Islet precursor cell (in vitro differentiated cells): ENCODE measurements at regions not wholly inside any gene's neighbourhood (a gene's known extent, or its start where the extent isn't known, plus 50 kb on each side); places are given as distances from the start of the nearest gene placed in this dataset.
"Not testable (repeated sequence)": the region's sequence is repeated elsewhere in the genome, so short reads cannot be mapped to it uniquely, and the experiment has no call there.

Experiments used
- DNase-seq: peaks from one replicate; pipeline ENCODE4 v3.0.0-alpha.2; 2018

DNA sequence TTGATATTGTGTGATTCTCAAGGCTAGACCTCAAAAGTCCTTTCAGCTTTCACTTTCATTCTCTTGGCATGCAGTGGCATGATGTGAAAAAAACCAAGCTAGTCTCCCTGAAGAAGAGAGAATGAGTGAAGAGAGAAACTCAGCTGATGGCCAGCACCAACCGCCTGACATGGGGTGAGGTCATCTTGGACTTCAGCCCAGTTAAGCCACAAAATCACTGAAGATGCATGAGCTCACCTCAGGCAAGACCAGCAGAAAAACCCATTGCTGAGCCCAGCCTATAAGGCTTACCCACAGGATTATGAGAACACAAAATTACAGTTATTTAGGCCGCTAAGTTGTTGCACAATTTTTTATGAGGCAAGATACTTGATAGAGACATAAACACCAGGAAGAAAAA lies 496.5 kb downstream of the TOX3 start:
- DNase-seq, result no peak

DNA sequence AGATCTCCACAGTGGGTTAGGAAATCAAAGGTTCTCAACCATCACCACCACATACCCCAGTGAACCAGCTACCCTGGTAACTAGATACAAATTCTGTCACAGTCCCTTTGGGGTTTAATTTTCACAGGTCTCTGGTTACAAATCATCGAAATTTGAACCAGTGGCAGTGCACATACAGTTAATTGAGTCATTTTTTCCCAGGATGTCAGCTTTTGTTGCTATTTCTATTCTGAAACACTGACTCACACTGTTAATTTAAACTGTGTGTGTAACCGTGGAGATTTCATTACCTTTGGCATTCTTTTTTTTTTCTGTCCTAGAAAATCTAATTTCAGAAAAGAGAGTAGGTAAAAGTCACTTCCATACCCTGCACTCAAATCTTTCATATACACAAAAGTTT lies 511.5 kb downstream of the TOX3 start:
- DNase-seq, result no peak

DNA sequence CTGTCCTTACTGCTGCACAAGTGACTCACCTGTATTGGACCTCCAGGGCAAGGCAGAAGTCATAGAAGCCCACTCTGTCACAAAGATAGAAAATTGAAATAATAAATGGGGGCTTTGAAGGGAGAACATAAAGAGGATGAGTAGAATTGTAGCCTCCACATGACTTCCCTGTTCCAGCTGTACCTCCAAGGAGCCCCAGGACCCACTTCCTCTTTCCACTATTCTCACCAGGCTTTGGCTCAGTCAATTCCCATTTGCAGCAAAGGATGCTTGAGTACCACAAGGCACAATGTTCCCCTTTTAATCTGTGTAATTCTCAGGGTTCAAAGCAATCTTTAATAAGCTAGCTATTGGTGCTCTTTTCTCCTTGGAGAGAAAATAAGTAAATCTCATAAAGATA lies 512.1 kb downstream of the TOX3 start:
- no peak for DNase-seq

DNA sequence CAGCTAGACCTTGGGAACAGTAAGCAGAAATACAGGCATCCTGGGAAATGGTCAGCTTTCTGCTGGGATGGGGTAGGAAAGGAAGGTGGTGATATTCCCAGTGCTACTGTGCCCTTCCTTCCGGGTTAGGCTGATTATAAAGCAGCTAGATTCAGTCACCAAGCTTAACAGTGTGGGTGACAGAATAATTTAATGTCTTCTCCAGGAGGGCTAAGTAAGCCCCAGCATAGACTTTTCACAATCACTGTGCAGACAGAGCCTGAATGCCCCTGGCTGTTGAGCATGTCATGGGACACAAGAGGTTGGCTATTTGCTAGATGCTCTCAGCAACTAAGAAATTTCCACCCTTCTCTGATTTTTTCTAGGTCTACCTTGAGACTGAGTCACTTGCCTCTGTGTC lies 513.0 kb downstream of the TOX3 start:
- DNase-seq, result no peak

DNA sequence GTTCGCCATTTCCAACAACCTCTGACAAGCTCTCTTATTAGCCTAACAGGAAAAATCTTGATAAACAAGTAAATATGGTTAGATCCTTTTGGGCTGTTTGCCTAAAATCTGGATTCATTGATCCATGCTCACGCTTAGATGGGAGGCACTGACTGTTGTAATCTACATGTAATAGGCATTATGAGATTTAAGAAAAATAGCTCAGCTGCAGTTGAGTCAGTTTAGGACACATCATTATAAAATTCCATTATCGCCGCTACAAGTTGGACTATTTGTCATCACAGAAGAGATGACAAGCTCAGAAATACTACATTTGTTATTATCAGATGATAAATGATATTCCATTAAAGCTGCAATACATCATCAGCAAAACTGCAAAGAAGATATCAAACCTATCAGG lies 524.0 kb downstream of the TOX3 start:
- DNase-seq, result no peak

DNA sequence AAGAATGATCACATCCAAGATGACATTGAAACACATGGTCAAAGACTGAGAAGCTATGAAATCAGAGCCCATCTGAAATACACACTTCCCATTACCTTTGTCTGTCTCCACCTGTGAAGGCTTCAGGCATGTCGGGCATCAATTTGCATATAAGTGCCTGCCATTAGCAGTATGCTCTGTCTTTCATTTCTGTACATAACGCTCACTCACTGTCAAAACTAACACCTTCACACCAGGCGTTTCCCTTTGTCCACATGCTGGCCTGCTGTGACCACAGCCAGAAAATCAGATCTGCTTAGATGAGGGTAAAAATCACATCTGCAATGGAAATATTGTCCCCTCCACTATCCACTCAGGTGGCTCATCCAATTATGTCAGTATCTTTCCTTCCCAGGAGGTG lies 524.8 kb downstream of the TOX3 start:
- DNase-seq, result no peak

DNA sequence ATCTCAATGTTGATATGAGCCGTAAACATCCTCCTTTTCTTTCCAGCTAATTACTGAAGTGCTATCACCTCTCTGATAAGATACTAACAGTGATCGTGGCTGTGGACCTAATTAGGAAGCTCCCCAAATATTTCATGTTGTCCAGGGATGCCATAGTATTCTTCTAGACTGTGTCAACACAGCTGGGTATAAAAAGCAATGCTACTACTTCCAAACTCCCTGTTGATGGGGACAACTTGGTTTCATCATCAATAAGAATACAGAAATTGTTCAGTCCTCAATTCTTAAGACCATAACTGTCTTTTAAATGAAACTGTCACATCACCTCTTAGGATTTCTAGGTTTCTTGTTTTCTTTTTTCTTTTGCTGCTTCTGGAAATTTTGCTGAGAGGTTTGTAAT lies 530.6 kb downstream of the TOX3 start:
- no peak for DNase-seq

DNA sequence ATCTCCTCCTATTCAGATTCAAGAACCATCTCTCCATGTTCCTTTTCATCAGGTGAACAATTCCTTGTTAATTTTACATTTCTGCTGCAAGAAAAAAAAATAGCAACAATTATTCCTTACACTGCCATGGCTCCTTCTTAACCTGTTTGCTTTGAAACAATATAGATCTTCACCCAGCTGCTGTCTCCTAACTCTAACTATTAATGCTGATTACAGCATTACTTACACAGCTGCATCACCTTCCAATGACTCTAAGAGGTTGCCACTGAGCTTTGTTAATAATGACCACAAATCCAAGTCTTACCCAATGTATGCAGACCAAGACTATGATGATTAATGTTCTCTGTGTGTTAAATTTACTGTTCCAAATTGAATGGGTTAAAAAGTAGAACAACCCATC lies 541.4 kb downstream of the TOX3 start:
- DNase-seq, result no peak

DNA sequence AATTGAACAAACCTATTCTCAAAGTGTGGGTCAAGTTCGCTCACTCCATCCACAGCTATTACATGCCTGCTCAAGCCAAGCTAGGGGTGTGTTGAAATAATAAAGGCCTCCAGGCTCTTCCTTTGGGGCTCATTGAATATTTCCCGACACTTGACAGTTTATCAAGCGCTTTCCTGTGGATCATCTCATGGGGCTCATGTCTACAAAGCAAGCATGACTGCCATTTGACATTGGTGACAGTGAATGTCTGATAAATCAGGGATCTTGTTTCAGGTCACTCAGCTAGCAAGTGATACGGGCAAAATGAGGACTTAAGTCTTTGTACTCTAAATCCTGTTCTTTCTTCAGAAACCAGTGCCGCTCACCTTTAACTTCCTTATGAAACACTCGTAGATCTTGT lies 542.6 kb downstream of the TOX3 start:
- DNase-seq, result no peak

DNA sequence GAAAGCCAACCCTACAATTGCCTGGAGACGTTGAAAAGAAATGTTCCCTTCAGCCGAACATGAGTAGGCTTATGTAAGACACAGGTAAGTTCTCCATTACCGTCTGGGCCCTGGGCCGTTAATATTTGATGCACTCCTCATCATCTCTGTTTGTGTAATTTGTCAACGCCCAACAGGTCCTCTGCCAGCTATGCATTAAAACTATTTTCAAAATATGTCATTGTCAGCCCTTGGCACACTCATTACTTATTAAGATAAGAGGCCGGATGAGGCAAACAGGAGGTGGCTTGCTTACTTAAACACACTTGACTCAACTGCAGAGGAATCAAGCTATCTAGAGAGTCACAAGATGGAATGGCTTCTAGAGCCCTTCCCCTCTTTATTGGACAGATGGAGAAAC lies 544.9 kb downstream of the TOX3 start:
- no peak for DNase-seq

DNA sequence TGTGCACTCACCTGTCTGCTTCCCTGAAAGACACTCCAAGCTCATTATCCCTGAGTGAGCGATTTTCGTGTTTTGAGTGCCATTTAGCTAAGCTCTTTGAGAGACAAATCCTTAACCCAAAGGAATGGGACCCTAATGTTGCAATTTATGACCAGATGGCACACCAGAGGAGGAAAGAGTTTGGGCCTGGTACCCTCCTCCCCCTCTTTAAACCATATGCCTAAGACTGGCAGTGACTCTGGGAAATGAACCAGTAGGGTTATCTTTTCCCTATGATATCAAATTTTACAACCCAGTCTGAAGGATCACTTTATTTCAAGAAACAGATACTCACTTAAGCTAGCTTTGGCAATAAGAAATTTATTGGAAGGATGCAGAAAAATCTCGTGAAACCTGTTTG lies 550.4 kb downstream of the TOX3 start:
- DNase-seq, result no peak

DNA sequence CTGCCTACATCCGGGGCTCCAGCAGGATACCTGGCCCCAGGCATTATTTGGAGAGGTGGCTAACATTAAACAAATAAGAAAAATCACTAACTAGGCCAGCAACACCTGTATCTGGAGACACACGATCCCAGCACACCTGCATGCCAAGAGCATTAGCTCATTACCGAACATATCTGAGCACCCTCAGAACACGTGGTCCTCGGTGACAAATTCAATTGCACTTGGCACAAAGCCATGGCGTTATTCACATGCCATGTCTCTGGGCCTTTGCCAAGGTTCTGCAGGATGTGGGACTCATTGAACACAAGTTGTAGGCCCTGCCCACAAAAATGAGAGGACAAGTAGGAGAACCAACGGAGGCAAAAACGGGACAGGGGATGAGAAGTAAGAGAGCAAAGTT lies 552.3 kb downstream of the TOX3 start:
- DNase-seq, result no peak

DNA sequence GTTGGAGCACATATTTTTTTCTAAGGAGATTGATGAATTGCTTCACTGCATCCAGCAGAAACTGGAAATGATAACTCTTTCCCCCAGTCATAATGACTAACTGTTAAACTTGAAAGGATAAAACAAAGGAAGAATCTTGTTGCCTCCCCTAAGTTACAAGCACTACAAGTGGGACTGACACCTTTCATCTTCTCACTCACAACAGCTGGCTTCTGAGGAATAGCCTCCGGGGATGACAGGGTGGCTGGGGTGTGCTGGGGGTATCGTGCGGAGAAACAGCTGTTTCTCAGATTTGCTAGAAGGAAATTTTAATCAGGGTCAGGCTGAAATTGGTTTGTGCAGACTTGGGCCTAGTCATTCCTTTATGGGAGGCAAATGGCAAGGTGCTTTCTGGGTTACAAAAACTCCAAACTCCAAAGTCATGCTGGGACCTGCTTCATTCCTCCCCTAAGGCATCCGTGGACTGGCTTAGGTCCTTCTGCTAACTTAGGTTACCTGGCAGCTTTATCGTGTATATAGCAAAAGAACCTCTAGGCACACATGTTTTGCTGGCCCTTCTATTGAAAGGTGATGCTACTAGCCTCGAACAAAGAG lies 557.2 kb downstream of the TOX3 start:
- DNase-seq, result no peak

DNA sequence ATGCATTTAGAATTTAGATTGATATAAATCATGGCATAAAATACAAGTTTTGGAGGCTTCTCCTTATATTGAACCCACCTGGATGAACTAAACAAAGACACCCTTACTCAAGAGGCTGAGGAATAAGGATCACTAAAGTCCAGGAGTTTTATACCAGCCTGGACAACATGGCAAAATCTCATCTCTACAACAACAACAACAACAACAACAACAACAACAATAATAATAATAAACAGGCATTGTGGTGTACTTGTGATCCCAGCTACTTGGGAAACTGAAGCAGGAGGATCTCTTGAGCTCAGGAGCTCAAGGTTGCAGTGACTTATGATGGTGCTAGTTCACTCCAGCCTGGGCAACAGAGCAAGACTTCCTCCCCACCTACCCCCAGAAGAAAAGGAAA lies 558.0 kb downstream of the TOX3 start:
- no peak for DNase-seq

DNA sequence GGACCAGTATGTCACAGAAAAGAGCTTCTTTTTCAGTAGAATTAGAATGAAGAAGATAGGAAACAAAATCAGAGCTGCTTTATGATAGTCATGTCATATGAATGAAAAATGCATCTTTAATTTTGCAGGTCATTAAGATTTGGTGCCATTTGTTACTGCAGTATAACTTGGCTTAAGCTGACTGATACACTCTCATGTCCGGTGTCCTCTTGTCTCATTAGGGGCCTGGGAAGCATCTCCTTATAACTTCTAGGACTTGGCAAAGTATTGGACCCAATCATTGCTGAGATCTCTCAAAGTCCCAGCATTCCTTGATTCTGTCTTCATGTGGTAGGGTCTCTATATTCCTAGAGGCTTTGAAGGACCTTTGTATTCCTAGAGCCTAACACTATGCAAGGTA lies 559.4 kb downstream of the TOX3 start:
- no peak for DNase-seq

DNA sequence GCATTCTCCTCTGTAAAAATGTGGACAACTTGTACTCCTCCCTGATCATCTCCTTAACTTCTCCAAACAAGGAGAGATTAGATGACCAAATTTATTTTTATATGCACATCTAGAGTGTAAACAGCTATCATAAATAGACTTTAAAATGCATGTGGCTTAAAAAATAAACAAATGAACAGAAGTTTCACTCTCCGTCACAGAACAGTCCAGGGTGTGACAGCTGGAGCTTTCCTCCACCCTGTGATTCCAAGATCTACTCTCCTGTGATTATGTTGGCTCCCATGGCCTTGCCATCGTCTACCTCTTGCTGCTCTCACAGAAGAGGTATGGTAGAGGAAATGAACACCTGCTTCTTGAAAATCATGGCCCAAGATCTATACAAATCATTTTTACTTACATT lies 560.2 kb downstream of the TOX3 start:
- DNase-seq, result no peak

DNA sequence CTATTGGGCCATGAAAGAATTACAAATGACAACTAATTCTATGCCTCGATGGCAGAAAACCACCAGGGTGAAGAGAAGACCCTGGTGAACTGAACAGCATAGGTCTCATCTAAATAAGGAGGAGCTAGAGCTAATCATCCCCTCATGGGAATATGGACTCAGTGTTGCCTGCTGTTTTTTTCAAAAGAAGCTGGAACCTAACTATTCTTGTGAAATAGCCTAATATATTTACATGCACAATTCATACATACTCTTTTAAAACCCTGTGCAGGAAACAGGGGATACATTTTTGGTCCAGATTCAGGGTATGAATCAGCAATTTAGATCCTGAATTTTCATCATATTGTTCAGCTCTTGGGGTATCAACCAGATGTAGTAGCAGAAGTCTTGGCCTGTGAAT lies 560.6 kb downstream of the TOX3 start:
- DNase-seq, result no peak

DNA sequence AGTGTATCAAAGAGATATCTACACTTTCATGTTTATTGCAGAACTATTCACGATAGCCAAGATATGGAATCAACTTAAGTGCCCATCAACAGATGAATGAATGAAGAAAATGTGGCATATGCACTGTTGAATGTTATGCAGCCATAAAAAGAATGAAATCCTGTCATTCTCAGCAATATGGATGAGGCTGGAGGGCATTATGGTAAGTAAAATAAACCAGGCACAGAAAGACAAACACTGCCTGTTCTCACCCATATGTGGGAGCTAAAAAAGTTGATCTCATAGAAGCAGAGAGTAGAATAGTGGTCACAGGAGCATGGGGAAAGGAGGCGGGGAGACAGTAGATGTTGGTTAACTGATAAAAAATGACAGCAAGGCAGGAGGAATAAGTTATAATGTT lies 561.8 kb downstream of the TOX3 start:
- no peak for DNase-seq

DNA sequence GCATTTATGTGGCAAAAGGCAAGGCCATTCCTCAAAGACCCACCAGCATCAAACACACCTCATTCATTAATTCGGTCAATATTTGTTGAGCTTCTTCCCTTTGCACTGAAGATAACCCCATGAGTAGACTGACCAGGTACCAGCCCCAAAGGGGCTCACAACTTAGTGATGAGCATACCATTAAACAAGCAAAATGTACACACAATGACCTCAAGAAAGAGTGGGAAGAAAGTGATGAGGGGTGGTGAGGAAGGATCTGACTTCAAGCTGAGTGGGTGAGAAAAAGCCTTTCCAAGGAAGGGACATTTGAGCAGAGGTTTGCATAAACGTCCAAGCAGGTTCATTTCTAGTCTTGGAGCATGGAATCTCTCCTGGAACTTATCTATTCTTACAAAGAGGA lies 562.5 kb downstream of the TOX3 start:
- no peak for DNase-seq

DNA sequence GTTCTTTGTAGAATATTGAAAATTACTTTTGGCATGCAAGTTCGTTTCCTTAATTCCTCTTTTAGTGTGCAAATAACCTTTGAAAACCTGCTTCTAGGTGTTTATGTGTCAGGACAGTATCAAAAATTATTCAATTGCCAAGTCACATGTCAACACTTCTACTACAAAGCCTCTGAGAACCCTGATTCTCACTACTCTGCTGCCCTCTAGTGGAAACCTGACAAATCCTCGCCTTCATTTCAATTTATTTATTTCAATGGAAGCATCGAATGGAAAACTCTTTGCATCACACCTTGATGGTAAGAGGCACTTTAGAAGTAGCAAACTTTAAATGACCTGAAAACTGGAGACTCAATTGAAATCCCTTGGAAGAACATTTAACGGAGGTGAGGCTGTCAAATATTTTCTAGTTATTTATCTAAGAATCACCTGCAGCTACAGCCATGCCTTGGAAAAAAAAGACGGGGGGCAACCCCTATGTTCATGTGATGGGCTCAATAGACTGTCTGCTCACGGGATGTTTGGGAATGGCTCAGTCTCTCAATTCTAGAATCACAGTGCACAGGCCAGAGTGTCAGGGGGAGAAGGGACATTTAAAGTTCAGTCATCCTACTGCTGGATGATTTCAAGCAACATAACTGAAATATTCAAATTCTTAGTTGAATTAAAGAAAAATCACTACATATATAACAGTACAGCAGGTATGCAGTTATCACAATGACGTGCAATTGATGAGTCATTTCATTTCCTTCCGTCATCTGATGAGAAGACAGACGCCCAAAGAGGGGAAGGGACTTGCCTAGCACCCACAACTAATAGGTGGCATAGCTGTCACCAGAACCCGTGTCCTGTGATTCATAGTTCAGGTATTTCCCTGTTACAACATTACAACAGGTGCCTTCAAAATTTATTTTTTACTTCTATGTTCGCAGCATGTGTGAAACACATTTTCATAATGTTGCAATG lies 563.9 kb downstream of the TOX3 start:
- no peak for DNase-seq

DNA sequence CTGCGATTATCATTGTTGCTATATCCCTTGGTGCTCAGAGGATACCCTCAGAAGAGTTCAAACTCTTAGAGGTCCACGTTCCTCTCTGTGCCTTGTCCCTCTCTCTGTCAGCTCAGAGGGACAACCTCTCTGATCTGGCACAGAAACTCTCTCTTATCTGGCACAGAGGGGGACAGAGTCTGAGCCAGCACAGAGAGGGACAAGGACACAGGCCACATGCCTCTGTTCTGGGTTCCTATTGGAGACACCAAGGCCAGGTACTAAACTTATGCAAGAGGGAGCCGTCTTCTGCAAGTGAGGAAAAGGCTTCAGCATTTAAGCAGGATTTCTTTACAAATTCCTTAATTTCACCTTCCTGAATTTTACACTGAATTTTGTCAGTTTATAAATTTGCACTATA lies 565.2 kb downstream of the TOX3 start:
- DNase-seq, result no peak

DNA sequence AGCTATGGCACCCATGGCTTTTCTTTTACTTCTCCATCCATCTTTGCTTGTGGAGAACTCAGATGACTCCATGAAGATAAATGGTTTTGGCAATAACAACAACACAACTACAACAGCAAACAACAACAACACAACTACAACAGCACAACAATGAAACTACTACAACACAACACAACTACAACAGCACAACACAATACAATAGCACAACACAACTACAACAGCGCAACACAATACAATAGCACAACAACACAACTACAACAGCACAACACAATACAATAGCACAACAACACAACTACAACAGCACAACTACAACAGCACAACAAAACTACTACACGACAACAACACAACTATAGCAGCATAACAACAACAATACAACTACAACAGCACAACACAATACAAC lies 569.4 kb downstream of the TOX3 start:
- DNase-seq, result not testable (repeated sequence)

DNA sequence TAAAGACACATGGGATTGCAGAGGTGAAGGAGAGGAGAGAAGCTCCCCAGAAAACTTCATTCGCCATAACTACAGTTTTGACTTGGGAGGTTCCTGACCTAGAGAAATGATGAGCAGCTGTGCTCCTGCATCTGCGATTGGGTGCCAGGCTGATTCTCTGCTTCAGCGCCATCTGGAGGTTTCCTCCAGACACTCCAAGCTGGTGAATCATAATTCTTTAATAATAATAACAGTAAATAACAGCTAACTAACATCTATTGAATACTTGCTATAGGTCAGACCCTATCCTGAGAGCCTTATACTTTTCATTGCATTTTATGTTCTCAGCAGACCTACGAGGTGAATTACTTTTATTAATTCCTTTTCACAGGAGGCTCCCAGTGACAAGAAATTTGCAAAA lies 575.8 kb downstream of the TOX3 start:
- no peak for DNase-seq

DNA sequence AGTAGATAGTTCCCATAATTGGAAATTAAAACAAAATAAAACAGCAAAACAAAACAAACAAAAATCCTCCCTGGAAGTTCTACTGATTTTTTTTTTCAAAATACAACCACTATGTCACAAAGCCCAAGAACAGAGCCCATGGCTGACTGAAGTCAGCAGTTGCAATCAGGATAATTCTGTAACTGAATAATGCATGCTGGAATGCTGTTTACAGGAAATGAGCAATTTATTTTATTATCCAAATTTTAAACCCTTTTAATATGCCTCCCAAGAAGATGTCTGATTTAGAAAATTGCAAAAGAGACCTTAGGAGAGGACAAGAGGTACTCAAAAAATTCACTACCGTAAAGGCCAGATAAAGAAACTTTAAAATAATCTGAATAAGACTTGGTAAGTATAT lies 578.2 kb downstream of the TOX3 start:
- no peak for DNase-seq

DNA sequence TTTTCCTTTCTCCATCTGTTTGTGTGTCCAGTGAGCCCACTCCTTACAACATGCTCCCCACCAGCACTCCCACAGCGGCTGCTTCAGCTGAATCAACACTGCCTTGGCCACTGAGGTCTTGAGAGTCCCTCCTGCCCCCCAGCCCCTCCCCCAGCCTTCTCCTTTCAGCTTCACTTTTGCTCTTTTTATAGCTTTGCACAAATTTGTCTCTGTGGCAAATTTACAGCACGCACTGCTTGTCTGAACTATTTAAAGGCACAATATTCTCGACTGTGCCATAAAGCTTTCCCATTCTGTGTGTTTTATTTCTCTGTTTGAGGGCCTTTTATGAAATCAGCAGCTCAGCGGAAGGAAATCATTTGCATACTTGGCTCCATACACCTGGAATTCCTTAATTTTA lies 579.3 kb downstream of the TOX3 start:
- no peak for DNase-seq
